Liver (tissue), 3 donors: ENCODE measurements at regions not wholly inside any gene's neighbourhood (a gene's known extent, or its start where the extent isn't known, plus 50 kb on each side); places are given as distances from the start of the nearest gene placed in this dataset.

Experiments used
- CTCF ChIP-seq: fragments of 150-350 bp; IDR thresholded peaks from 2 replicates; pipeline ENCODE4 v1.5.1; 2017; ENCODE audit warnings: improper control_type of control experiment, low read depth, low read length; ENCODE audit not compliant: missing input control
- HNF4G ChIP-seq: IDR thresholded peaks from 2 replicates; pipeline ENCODE4 v1.6.1; 2016; ENCODE audit warnings: antibody characterized with exemption
- TF ChIP-seq, protein P1 (sequence below): IDR thresholded peaks from 2 replicates; pipeline ENCODE4 v1.6.1; 2016; ENCODE audit warnings: antibody characterized with exemption, mild to moderate bottlenecking
- donor health status: healthy.
- donor health status: healthy.

DNA sequence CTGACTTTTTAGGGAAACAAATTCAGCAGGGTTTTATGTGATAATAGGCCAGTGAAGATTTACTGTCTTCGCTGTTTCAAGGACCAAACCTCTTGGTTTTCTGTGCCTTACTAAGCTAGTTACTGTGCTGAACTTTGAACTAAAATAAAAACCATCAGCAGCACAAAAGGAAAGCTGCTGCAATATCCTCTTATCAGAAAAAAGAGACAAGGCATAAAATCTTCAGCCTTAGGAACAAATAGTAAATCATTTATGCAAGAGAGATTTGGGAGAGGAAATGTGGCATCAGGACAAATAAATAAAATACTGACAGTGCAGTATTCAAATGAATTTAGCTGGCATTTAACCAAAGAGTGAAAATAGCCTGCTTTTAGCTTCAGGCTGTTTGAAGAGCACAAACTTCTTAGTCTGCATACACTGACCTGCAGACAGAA is 64.1 kb upstream of the EHBP1 start:
- TF ChIP-seq HNF4G: peak; percentile 49
- TF ChIP-seq, protein P1, sequence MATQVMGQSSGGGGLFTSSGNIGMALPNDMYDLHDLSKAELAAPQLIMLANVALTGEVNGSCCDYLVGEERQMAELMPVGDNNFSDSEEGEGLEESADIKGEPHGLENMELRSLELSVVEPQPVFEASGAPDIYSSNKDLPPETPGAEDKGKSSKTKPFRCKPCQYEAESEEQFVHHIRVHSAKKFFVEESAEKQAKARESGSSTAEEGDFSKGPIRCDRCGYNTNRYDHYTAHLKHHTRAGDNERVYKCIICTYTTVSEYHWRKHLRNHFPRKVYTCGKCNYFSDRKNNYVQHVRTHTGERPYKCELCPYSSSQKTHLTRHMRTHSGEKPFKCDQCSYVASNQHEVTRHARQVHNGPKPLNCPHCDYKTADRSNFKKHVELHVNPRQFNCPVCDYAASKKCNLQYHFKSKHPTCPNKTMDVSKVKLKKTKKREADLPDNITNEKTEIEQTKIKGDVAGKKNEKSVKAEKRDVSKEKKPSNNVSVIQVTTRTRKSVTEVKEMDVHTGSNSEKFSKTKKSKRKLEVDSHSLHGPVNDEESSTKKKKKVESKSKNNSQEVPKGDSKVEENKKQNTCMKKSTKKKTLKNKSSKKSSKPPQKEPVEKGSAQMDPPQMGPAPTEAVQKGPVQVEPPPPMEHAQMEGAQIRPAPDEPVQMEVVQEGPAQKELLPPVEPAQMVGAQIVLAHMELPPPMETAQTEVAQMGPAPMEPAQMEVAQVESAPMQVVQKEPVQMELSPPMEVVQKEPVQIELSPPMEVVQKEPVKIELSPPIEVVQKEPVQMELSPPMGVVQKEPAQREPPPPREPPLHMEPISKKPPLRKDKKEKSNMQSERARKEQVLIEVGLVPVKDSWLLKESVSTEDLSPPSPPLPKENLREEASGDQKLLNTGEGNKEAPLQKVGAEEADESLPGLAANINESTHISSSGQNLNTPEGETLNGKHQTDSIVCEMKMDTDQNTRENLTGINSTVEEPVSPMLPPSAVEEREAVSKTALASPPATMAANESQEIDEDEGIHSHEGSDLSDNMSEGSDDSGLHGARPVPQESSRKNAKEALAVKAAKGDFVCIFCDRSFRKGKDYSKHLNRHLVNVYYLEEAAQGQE: no peak
- TF ChIP-seq CTCF: no peak
